GM18498 (cell line): ENCODE measurements at regions not wholly inside any gene's neighbourhood (a gene's known extent, or its start where the extent isn't known, plus 50 kb on each side); places are given as distances from the start of the nearest gene placed in this dataset.

Source experiments
- ATAC-seq: cut with Tn5 transposase; IDR thresholded peaks from one replicate; pipeline ENCODE4 v1.9.1; 2021; ENCODE audit warnings: mild to moderate bottlenecking, moderate library complexity; ENCODE audit not compliant: unreplicated experiment

DNA sequence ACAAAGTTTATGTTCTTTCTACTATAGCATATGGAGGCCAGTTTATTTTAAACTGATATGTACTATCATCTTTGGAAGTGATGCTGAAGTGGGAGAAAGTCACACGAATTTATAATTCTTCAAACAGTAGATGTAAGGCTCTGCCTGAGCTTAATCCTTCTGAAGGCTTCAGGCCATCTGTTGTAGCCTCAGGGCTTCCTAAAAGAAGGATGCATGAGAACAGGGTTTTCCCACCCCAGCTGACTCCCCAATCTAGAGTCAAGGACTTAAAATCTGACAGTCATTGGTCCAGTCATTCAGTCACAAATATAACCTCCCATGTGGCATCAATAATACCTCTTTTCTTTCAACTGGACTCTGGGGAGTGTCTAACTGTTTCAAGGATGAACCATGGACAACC lies 330.5 kb downstream of the KCNS3 start:
- ATAC-seq = no peak

DNA sequence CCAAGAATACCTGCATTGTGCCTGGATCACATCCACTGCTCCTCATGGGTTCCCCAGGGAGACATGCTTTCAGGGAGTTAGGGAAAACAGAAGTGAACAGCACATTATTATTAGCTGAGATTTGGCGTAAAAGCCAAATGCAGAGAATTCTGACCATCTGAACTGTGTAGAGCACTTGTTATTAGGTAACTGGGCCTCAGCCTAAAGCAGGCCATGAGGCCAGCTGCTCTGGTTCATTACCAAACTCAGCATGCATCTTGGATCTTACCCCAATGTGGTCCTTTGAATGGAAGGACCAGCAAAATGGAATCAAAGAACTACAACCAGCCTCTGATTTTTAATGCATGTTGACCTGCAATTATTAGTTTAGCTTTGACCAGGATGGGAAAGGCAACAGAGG lies 322.3 kb downstream of the KCNS3 start:
- ATAC-seq = no peak

DNA sequence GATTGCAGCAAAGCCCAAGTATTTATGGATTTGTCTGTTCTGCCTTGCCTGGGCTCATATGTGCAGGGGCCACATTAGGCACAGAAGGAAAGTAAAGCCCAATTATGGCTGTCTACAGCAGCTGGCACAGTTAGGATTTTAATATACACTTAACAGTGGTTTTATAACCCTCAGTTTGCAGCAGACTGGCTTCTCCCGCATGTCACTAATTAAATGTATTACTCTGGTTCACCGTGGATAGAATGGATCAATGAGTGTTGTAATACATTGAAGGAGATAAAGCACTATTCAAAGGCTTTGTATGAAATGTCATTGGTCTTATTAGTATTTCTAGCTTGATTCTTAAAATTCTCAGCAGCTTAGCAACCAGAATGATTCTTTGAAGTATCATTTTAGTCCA lies 320.2 kb downstream of the KCNS3 start:
- ATAC-seq = no peak

DNA sequence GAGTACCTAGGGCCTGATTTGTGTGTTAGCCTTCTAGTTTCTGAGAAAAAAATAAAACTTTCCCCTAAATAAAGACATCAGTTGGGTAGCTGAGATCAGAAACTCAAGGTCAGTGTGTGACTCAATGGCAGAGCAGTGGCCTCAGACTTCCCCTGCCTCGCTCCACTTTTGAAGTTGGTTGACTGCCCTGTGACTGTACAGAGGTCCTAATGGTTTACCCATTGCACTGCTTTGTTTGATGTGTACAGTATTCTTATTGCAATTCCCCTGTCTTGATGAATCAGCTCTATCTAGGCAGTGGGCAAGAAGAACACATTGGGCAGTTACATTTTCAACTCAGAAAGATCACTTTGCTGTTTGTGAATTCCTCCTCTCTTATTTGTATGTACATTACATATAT lies 315.7 kb downstream of the KCNS3 start:
- no peak for ATAC-seq

DNA sequence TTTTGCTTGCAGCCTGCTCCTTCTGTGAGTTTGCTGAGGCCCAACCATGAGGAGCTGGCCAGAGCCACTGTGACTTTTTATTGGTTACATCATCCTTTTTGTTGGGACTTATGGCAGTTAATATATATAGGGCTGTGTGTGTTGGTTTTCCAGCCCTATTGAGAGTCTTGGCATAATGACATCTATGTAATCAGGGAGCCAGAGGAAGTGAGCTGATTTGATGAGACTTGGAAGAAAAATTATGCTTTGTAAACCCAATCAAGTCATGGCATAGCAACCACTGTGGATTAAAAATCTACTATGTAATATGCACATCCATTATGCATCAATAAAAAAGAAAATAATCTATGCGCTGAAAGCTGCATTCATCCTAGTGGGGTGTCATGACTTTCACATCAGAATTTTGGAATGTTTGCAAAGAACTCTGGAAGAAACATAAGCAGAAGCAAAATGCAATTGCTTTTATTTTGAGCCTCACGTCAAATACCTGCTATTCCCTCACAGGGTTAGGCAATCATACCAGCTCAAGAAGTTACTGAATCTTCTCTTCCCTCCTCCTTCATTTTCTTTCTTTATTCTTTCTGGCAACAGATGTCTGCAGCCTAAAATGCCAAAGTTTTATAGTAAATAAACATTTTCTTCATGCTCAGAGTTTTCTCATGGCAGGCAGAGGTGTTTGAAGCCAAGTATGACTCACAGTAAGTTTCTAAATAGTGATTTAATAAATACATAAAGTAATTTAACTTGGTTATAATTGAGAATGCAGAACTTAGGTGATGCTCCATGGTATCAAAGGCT lies 308.5 kb downstream of the KCNS3 start:
- no peak for ATAC-seq

DNA sequence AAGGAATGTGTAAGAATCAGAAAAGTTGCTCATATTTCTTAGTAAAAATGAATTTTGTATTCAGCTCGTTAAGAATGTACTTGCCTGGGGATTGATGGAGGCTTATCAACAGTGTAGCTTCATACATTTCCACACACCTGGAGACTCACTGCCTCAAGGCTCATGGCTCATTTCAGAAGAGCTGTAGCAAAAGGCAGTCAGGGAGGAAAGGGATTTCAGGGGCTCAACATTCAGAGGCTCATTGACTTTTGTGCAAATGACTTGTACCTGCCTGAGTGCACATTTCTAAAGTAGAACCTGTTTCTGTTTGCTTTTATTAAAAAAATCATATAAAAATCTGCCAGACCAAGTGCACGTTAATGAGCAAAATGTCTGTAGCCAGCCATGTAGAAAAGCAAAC lies 304.4 kb downstream of the KCNS3 start:
- ATAC-seq = no peak

DNA sequence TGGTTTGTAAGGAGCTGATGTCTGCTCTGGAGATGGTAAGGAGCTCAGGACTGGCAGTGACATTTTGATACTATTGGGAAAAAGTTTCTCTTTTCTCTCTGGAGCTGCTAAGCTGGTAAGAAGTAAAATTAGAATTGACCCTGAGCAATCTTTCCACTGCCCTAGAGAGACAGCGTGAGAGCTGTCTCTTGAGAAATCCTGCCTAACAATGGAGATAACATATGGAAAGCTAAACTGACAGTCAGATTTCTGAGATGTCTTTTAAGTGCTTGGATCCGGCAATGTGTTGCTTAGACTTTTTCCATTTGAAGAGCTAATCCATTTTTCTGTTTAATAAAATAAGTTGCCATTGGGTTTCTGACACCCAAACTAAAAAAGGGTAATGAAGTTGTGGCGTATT lies 302.4 kb downstream of the KCNS3 start:
- no peak for ATAC-seq

DNA sequence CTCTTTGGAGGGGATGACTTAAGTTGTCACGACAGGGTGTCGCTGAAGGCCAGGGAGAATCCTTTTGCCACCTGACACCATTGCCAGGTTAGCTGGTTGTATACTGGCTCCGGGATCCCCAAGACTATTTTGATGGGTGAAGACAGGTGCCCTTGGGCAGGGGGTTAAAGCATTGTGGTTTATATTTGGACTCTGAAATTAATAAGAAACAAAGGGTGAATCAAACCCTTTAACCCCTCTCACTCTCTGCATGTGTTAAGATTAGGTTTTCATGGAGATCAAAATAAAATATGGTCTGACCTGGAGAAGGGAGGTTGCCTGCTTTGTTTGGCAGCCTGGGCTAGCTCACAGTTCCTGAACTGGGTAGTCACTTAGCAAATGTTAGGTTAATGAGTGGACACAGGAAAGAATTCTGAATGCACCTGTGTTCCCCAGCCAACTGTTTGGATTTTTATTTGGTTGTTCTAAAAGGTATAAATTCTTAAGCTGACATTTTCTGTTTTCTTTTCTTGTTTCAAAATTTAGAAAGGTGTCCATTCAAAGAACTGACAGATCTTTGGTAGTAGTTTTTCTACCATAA lies 301.7 kb downstream of the KCNS3 start:
- ATAC-seq = no peak

DNA sequence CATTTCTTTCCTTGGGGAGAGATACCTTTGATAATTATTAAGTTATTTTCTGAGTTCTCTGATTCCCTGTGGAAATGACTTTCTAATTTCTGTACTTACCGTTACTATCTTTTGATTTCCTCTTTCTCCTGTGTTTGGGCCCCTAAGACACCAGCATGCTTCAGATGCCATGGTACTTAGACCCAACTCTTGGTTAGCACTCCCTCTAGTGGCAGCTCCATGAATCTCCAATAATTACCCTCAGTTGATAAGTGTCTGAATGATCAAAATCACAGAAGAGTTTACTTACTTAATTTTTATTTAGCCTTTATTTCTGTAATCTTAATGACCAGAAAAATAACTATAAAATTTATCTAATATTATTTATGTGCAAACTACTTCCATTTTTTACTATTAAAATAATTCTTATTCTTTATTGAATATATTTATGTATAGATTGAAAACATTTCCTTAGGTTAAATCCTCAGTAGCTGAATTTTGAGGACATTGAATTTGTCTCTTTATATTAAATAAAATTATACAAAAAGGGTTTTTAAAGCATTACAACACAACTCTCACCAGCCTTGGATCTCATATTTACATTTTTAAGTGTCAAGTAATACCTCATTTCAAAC lies 300.4 kb downstream of the KCNS3 start:
- peak; percentile 98 for ATAC-seq

DNA sequence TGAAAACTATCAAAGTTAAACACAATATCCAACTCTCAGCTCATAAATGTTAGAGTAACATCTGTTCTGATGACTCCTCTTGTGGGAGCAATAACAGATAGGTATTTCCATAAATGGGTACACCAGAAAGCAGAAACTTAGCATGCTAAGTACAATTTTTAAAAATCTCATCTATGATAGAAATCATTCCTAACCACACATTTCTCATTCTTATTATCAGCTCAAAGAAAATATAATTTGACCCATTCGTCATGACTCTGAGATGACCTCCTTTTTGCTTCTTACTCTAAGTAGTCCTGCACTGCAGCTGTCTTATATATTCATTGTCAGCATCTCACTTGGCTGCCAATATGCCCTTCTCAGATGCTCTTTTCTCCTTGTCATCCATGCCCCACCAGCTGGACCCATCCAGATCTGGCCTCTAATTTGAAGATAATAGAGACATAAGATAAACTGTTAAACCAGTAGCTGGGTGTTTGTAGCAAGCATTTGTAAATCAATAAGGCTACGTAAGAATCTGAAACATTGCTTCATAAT lies 298.3 kb downstream of the KCNS3 start:
- ATAC-seq = no peak

DNA sequence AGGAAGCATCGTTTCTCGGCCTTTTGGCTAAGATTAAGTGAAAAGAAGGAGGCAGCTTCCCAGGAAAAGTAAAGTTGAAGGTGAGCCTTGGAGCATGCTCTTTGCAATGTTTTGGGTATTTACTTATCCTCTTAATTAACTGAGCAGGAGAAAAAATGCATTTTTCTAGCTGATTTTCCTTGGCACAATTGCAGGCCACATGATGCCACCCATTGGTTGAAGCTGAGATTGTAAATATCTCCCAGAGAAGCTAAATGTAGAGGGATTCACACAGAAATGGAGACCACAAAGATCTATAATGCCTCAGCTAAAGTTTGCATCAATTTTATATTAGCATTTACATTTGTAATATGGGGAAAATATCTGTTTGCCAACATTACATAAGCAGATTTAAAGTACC lies 294.1 kb downstream of the KCNS3 start:
- ATAC-seq = no peak

DNA sequence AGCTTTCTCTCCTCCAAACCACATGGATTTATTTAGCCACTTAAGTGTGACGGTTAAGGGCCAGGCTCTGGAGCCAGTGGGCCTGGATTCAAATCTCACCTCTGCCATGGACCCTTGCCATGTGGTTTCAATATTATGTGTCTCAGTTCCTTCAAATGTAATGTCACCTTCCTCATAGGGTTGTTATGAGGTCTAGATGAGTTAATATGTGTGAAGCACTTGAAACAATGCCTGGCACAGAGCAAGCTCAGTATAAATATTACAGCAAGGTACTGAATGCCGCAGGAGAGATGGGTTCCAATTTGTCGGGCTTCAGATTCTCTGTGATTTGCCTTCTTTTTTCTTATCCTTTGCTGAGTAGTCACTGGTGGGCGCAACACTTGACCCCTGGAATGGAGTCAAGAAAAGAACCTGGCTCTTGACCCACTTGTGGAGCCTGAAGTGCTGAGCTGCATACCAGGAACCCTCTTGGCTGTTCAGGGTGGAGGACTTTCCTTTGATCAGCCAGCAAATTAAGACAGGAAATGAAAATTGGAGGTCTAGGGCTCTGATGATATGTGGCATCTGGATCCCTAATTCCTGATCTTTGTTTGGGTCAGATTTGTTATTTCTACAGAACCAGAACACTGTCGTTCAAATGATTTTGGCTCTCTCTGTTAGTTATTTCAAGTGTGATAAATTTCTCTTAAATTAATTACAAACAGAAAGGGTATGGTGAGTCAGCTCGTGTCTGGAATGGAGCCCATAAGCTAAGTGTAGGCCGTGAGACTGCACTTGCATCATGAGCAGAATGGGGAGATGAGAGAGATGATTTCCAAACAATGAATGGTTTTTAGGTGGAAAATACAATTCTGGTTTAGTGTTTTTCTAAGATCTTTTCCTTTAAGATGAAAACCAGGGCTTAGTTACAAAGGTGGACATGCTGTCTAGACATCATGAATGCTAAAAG lies 293.0 kb downstream of the KCNS3 start:
- ATAC-seq = no peak

DNA sequence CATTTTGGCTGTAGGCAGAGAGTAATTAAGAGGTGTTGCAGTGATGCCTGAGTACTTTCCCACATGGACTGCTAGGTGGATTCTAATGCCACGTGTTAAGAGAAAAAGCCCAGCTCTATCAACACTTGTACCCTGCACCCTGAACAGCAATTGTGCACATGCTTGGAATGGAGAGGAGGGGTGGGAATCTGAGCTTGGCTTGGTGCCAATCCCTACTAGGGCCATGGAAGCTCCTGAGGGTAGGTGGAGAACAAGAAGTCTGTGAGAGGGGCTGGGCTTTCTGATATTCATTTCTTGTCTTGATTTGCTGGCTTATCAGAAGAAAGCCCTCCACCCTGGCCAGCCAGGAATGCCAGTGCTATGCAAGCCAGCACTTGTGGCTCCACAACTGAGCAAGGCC lies 292.2 kb downstream of the KCNS3 start:
- no peak for ATAC-seq

DNA sequence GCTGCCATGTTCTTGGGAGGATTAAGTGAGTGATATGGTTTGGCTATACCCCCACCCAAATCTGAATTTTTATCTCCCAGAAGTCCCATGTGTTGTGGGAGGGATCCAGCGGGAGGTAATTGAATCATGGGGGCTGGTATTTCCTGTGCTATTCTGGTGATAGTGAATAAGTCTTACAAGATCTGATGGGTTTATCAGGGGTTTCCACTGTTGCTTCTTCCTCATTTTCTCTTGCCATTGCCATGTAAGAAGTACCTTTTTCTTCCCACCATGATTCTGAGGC lies 291.4 kb downstream of the KCNS3 start:
- no peak for ATAC-seq

DNA sequence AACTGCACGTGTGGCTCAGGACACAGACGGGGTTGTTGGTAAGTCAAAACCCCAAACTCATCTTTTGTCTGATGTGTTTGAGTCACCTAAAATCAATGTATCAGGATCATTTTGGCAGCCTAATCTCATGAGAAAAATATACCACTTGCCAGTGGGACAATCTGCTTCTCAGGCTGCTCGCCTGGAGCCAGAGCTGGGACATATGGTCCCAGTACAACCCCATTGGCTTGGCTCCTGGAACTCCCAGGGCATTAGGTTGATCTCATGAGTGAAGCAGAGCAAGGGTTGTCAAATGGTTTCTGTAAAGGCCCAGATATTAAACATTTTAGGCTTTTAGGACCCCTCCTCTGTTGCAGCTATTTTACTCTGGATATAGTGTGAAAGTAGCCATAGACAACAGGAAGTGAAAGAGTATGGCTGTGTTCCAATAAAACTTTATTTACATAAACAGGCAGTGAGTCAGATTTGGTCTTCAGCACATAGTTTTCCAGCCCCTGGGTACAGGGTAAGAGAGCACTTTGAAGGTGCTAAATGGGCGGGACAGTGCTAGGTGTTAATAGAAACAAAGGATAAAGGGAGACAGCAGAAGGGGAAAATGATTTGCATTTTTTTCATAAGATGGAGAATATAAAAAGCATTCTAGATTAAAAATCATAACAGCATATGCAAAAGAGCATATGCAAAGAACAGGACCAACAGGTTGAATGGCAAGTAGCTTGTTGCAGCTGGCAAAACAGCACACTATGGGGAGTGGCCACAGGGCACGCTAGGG lies 290.8 kb downstream of the KCNS3 start:
- ATAC-seq = no peak

DNA sequence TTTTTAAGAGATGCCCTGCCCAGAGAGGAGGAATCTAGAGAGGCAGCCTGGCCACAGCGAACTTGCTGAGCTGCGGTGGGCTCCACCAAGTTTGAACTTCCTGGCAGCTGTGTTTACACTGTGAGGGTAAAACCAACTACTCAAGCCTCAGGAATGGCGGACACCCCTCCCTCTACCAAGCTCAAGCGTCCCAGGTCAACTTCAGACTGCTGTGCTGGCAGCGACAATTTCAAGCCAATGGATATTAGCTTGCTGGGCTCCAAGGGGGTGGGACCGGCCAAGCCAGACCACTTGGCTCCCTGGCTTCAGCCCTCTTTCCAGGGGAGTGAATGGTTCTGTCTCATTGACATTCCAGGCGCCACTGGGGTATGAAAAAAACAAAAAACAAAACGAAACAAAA lies 289.4 kb downstream of the KCNS3 start:
- no peak for ATAC-seq

DNA sequence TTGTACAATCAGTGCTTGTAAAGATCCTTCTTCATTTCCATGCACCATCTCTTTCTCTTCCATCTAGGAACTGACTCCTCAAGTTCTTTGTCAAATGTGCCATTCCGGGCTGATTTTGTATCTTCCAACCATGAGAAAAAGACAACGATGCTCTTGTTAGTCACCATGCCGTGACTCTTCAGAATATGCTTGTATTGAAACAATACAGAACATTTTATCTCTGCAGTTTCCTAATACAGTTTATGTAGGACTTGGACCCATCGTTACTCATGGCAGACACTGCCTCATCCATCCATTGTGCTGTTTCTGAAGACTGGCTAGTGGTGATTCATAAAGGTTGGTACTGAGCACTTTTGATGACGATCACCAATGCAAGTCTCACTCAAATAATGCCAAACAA lies 283.2 kb downstream of the KCNS3 start:
- ATAC-seq = no peak

DNA sequence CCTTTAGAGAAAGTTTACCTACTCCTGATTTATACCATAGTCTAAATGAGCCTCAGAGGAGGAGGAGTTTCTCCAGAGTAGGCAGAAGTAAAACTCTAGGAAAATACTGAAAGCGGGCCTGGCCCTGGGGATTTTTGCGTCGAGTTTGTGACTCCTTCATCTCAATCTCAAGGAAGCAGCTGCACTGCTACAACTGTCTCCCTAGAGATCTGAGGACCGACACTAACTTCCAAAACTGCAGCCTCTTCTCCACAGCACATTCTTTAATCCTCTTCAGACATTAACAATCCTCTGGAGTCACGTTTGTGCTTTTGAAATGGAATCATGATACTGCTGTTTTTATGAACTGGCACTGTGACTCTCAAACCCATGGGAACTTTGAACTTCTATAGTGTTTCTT lies 281.4 kb downstream of the KCNS3 start:
- no peak for ATAC-seq

DNA sequence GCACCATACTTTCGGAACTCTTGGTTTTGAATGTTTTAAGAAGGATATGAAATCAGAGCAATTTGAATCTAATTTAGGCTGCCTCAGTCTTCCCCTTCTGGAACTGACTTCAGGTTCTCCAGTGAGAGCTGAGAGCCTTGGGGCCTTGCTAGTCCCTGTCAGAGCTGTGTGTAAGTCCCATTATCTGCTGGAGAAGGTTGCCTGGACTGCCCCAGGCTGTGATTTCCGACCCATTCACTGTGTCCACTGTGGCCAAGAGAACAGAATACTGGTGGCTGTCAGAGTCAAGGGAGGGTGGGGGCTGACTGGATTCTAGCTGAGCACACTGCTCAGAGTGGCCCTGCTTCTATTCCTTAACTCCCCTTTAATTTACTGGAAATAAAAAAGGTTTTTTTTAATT lies 278.0 kb downstream of the KCNS3 start:
- ATAC-seq = no peak

DNA sequence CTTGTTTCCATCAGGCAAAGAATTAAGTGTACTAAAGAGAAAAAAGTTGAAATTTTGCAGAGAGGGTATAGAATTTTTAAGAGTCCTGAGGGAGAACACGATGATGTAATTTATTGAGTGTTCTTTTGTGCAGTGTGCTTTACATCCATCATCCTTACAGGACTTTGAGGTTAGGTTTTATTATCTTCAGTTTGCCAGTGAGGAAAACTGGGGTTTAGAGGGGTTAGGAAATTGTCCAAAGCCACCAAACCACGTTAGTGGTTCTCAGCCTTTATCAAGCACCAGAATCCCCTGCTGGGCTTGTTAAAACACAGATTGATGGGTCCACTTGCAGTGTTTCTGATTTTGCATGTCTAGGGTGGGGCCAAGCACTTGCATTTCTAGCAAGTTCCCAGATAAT lies 277.5 kb downstream of the KCNS3 start:
- ATAC-seq = no peak

DNA sequence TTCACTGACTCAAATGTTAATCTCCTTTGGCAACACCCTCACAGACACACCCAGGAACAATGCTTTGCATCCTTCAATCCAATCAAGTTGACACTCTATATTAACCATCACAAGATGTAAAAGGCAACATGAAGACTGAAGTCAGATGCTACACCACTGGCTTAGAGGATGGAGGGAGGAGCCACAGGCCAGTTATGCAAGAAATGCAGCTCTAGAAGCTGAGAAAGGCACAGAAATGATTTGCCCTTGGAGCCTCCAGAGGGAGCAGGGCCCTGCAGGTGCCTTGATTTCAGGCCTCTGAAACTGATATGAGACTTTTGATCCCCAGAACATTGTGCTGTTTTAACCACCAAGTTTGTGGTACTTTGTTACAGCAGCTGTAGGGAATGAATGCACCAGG lies 276.3 kb downstream of the KCNS3 start:
- ATAC-seq = no peak
